Gastroesophageal sphincter (tissue), 3 donors: ENCODE measurements at regions not wholly inside any gene's neighbourhood (a gene's known extent, or its start where the extent isn't known, plus 50 kb on each side); places are given as distances from the start of the nearest gene placed in this dataset.

Experiments
- CTCF ChIP-seq, 4 experiments: fragments of 200-600 bp in 2 of 4; fragments of 450-650 bp in 2 of 4; sonication (generic) in 1 of 4; IDR thresholded peaks; one replicate each; pipeline ENCODE4 v1.5.1; 2017 to 2019; ENCODE audit warnings: antibody characterized with exemption in 4 of 4, mild to moderate bottlenecking in 2 of 4, moderate library complexity in 2 of 4
- EP300 ChIP-seq: sonication (generic); formaldehyde crosslinking; IDR thresholded peaks from one replicate; pipeline ENCODE4 v1.6.1; 2017; ENCODE audit warnings: antibody characterized with exemption, mild to moderate bottlenecking
- POLR2A ChIP-seq, 2 donors: fragments of 450-650 bp; IDR thresholded peaks; one replicate each; pipeline ENCODE4 v1.6.1; 2017; ENCODE audit warnings: antibody characterized with exemption in 2 of 2, mild to moderate bottlenecking in 2 of 2, moderate library complexity in 1 of 2
- POLR2AphosphoS5 ChIP-seq: sonication (generic); formaldehyde crosslinking; IDR thresholded peaks from one replicate; pipeline ENCODE4 v1.6.1; 2017; ENCODE audit warnings: antibody characterized with exemption

GRCh38 chr2:21203976-21204375, 80.2 kb downstream of the TDRD15 start:
- TF ChIP-seq POLR2AphosphoS5, result no peak
- no peak for TF ChIP-seq CTCF (IDR thresholded peaks at IDR 0.05)
- TF ChIP-seq POLR2A (IDR thresholded peaks at IDR 0.05), result no peak
- no peak for TF ChIP-seq EP300
